ENCODE measurements at regions not wholly inside any gene's neighbourhood (a gene's known extent, or its start where the extent isn't known, plus 50 kb on each side); places are given as distances from the start of the nearest gene placed in this dataset.

- no peak for TF ChIP-seq SMC3 (IDR thresholded peaks at IDR 0.05)
- TF ChIP-seq JUN (IDR thresholded peaks at IDR 0.05) = no peak
- TF ChIP-seq CEBPB (IDR thresholded peaks at IDR 0.05) = no peak
- TF ChIP-seq ZFP36 (IDR thresholded peaks at IDR 0.05; ENCODE audit: borderline replicate concordance, partially characterized antibody) = no peak
Measured at GRCh38 chr3:71956716-71957115, 171.8 kb upstream of the PROK2 start (continued).

GRCh38 chr3:71956069-71956340, 171.1 kb upstream of the PROK2 start:
- H3K4me2 ChIP-seq = peak overlapping the region; percentile 33; the same call in 1 of the 3 replicates
- ChIA-PET CTCF (interaction anchor here (0.5 to 12.2 kb wide), 34 partner anchors 8 to 1132 kb away, joined by 3 to 126 read pairs (median 3); no protein-coding TSS in a partner anchor), POLR2A (no interaction called here)
- H3K27ac ChIP-seq = no peak overlapping the region
- H3K4me1 ChIP-seq = no peaks in the 10 kb centered on the region
- DNase-seq (ENCODE audit: low read depth in 1 of 2, low spot score in 1 of 2) (no peak), ATAC-seq (peak in 1 of 2 experiments; percentile 43; a peak in 3 of 6 replicates), FAIRE-seq (no peak)
- no peak overlapping the region for H3K4me3 ChIP-seq
- no peak for TF ChIP-seq FOSL2 (IDR thresholded peaks at IDR 0.05)
- no peak for TF ChIP-seq FOSL2 (CRISPR knock-in tag; IDR thresholded peaks at IDR 0.05)
- TF ChIP-seq RAD21 (conservative IDR thresholded peaks at IDR 0.05 in 1 of 2, IDR thresholded peaks at IDR 0.05 in 1 of 2) = no peak
- TF ChIP-seq KDM1A (IDR thresholded peaks at IDR 0.05; ENCODE audit: low read depth) = no peak
- no peak for TF ChIP-seq EP300 (IDR thresholded peaks at IDR 0.05)
- TF ChIP-seq NR3C1 (IDR thresholded peaks at IDR 0.05) = no peak
- TF ChIP-seq POLR2AphosphoS2 (conservative IDR thresholded peaks at IDR 0.05; ENCODE audit: low read length) = no peak
- TF ChIP-seq HES2 (IDR thresholded peaks at IDR 0.05) = no peak
- TF ChIP-seq RARB (CRISPR knock-in tag; IDR thresholded peaks at IDR 0.05) = no peak
- no peak for TF ChIP-seq USF2 (IDR thresholded peaks at IDR 0.05)
- TF ChIP-seq BHLHE40 (IDR thresholded peaks at IDR 0.05; ENCODE audit: low read depth, low read length) = no peak
- no peak for TF ChIP-seq HOXB13 (CRISPR knock-in tag; IDR thresholded peaks at IDR 0.05; ENCODE audit: low read depth)
- TF ChIP-seq FOXS1 (CRISPR knock-in tag; IDR thresholded peaks at IDR 0.05) = no peak
- WGBS (ENCODE audit: missing lambda C conversion rate) = 35% methylated on average over 2 of the region's 2 CpGs
- H3K9me3 ChIP-seq = no peaks in the 10 kb centered on the region

- H3K9me3 ChIP-seq = no peaks in the 10 kb centered on the region
- no peaks in the 10 kb centered on the region for H3K4me1 ChIP-seq
- FAIRE-seq (no peak), ATAC-seq (peak; percentile 77 to 85; a peak in 5 of 6 replicates), DNase-seq (ENCODE audit: low read depth in 1 of 2, low spot score in 1 of 2) (peak; percentile 36 to 48)
- ChIA-PET CTCF (interaction anchor here (0.5 to 12.2 kb wide), 36 partner anchors 8 to 1132 kb away, joined by 3 to 126 read pairs (median 3); no protein-coding TSS in a partner anchor), POLR2A (no interaction called here)
- peak overlapping the region; percentile 33; the same call in 1 of the 3 replicates for H3K4me2 ChIP-seq
- no peak overlapping the region for H3K4me3 ChIP-seq
- no peak overlapping the region for H3K27ac ChIP-seq
- WGBS (ENCODE audit: missing lambda C conversion rate) = 33% methylated on average over 12 of the region's 12 CpGs
- TF ChIP-seq CTCF (IDR thresholded peaks at IDR 0.05) = peak; percentile 80
- TF ChIP-seq POLR2AphosphoS2 (conservative IDR thresholded peaks at IDR 0.05; ENCODE audit: low read length) = no peak
- peak; percentile 80 to 88 for TF ChIP-seq RAD21 (conservative IDR thresholded peaks at IDR 0.05 in 1 of 2, IDR thresholded peaks at IDR 0.05 in 1 of 2)
- TF ChIP-seq SMC3 (IDR thresholded peaks at IDR 0.05) = peak; percentile 91
Measured at GRCh38 chr3:71955240-71956068, 170.5 kb upstream of the PROK2 start.

GRCh38 chr3:71951842-71952241, 166.9 kb upstream of the PROK2 start:
- CTCF ChIA-PET = interaction anchor here (0.9 to 12.2 kb wide), 3 partner anchors 10 to 868 kb away, joined by 3 to 126 read pairs (median 5); no protein-coding TSS in a partner anchor
- no peak overlapping the region for H3K4me2 ChIP-seq
- H3K27ac ChIP-seq = no peak overlapping the region
- DNase-seq (ENCODE audit: low read depth in 1 of 2, low spot score in 1 of 2) (no peak), ATAC-seq (no peak), FAIRE-seq (no peak)
- no peaks in the 10 kb centered on the region for H3K9me3 ChIP-seq
- POLR2A ChIA-PET = no interaction called here
- 28% methylated on average over 4 of the region's 4 CpGs for WGBS (ENCODE audit: missing lambda C conversion rate)
- H3K4me3 ChIP-seq = no peak overlapping the region
- H3K4me1 ChIP-seq = no peaks in the 10 kb centered on the region
- TF ChIP-seq NR3C1 (IDR thresholded peaks at IDR 0.05) (no peak), KDM1A (IDR thresholded peaks at IDR 0.05; ENCODE audit: low read depth) (no peak), JUN (IDR thresholded peaks at IDR 0.05) (no peak), RARB (CRISPR knock-in tag; IDR thresholded peaks at IDR 0.05) (no peak), PHF8 (IDR thresholded peaks at IDR 0.05; ENCODE audit: borderline replicate concordance, low read depth) (no peak), CHD4 (IDR thresholded peaks at IDR 0.05; ENCODE audit: borderline replicate concordance) (no peak), POLR2AphosphoS2 (conservative IDR thresholded peaks at IDR 0.05; ENCODE audit: low read length) (no peak), ATOH8 (CRISPR knock-in tag; IDR thresholded peaks at IDR 0.05; ENCODE audit: low read depth) (no peak), PBX3 (IDR thresholded peaks at IDR 0.05) (no peak), HOXB13 (CRISPR knock-in tag; IDR thresholded peaks at IDR 0.05; ENCODE audit: low read depth) (no peak), ZFP36 (IDR thresholded peaks at IDR 0.05; ENCODE audit: borderline replicate concordance, partially characterized antibody) (no peak), CEBPB (IDR thresholded peaks at IDR 0.05) (no peak), TP53 (CRISPR knock-in tag; IDR thresholded peaks at IDR 0.05) (no peak), GATA3 (IDR thresholded peaks at IDR 0.05; ENCODE audit: borderline replicate concordance) (no peak), E2F6 (IDR thresholded peaks at IDR 0.05; ENCODE audit: borderline replicate concordance, low read depth) (no peak)
